GM19239 (cell line): ENCODE measurements at regions not wholly inside any gene's neighbourhood (a gene's known extent, or its start where the extent isn't known, plus 50 kb on each side); places are given as distances from the start of the nearest gene placed in this dataset.

Source experiments
- DNase-seq: peaks from one replicate; pipeline ENCODE4 v3.0.0; 2011; ENCODE audit warnings: low spot score; ENCODE audit not compliant: insufficient read length
- FAIRE-seq: peaks from 2 replicates; lab custom pipeline; 2011; peaks lifted over from hg19 to GRCh38; lab: Jason Lieb, UNC

DNA sequence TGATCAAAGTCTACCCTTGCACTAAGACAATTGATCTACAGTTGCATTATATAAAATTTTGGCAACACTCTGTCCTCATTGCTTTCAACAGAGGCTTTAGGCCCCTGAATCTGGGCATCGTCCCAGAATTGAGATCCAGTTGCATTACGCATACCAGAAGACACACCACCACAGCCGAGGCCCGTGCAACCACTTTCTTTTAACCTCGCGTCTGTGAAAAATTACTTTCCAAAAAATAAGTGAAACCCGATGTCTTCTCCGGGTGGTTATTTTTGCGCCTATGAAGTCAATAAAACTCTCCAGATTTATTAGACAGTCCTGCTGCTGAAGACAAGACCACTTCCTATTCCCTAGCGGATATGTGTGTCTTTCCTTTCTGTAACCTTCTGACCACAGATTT is 52.1 kb upstream of the NFIB start:
- DNase-seq (no peak), FAIRE-seq (no peak)

DNA sequence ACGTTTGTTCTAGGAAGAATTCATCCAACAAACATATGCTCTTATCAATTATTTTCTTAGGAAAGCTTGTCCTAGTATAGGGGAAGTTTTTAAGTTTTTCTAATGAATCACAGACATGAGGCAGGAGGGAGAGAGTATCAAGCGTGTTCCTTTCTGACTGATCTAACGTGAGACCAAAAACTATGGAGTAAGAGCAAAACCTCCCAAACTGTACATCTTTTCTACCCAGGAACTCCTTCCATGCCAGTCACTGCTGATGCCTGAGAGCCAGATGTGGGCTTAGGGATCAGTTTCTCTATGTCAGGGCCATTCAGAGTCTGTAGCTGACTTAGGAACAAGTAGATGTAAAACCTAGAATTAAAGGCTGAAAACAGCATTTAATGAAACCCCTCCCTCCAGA is 51.7 kb upstream of the NFIB start:
- DNase-seq (no peak), FAIRE-seq (no peak)
